Activated effector memory CD4-positive, alpha-beta T cell treated with Interleukin-2 at 50 U/mL for 16 hours (primary cell): ENCODE measurements at regions not wholly inside any gene's neighbourhood (a gene's known extent, or its start where the extent isn't known, plus 50 kb on each side); places are given as distances from the start of the nearest gene placed in this dataset.
"Not testable (repeated sequence)": the region's sequence is repeated elsewhere in the genome, so short reads cannot be mapped to it uniquely, and the experiment has no call there.

Experiments
- DNase-seq: peaks from one replicate; pipeline ENCODE4 v3.0.0-alpha.2; 2020

GRCh38 chr14:84435820-84436324 lies 1094.1 kb upstream of the FLRT2 start:
- no peak for DNase-seq

DNA sequence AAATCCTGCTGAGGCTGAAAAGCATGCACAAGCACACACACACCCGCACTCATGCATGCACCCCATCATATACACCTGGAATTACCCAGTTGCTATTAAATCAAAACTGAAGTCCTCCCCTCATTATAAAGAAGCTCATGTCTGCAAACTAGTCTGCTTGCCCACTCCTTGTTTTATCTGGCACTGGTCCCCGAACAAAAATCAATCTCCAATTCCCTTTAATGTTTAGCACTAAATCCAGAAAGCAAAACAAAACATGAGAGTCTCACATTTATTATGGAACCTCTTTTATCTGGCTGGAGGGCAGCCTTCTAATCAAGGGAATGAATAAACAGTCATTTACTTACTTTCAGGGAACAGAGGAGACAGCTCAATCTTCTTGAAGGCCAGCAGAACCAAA lies 1093.4 kb upstream of the FLRT2 start:
- no peak for DNase-seq

DNA sequence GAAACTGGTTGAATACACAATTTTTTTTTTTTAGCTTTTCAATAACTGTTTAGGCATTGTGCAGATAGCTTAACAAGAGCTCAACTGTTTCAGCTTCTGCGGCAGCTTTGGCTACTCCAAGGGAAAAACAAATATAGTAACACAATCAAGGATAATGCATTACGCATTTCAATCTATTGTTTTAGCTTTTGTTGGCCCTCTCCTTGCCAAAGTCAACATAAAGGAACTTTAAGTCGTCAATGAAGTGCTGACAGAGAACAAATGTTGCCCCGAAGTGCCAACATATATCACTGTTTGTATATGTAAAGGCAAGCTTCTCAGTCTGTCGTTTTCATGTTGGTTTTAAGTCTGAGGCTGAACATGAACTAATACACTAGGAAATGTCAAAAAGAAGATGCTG lies 1087.4 kb upstream of the FLRT2 start:
- no peak for DNase-seq

DNA sequence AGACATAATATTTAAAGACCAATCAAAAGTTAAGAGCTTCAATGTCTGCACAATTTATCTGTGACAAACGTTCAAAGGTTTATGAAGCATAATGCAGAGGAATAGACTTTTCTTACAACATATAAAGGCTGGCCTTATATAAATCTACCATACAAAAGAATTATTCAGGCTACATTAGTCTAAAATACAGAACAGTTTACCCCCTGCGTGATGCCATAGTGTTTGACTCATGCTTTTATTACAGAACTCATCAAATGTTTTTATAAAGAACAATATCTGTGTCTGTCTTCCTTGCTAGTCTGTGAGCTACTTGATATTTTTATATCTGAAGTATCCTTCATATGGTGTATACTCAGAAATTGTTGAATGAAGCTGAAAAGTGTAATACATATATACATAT lies 1084.5 kb upstream of the FLRT2 start:
- DNase-seq, result no peak

- no peak for DNase-seq
Measured at GRCh38 chr14:84446250-84446649, 1083.7 kb upstream of the FLRT2 start.

GRCh38 chr14:84453307-84453950 lies 1076.5 kb upstream of the FLRT2 start:
- DNase-seq, result no peak

- DNase-seq, result no peak
Measured at GRCh38 chr14:84454114-84454513, 1075.8 kb upstream of the FLRT2 start.

GRCh38 chr14:84456946-84457345 lies 1073.0 kb upstream of the FLRT2 start:
- no peak for DNase-seq

DNA sequence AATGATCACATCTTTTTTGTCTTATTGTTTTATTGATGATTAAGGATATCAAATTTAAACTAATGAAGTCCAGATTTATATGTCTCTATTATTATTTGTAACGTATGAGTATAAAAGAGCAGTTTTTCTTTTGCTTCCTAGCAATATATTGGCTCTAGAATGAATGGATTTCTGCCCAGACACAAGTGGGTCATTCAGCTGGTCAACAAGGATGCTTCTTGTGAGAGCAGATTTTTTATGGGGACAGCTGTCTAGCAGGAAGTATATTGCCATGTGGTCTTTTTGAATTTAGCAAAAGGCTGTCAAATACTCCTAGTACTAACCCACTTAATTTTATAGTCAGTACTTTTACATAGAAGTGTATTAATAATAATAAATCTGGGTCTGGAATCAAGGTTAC lies 1071.1 kb upstream of the FLRT2 start:
- DNase-seq, result no peak

DNA sequence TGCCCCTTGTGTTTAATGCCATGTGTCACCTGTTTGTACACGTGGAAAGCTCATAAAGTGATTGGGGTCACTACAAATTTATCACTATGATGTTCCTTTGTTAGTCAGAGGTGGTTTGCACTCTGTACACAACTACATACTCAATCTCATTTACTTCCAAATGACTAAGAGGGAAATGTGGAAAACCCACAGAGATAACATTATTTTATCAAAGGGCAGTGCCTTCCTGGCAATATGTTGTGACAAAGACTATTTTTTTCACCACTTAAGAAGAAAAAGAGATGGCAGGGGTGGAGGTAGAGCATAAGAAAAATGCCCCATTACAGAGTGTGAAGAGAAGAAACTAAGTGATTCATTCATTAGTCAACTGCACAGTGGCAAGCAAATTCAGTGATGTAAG lies 1064.1 kb upstream of the FLRT2 start:
- no peak for DNase-seq

- no peak for DNase-seq
Measured at GRCh38 chr14:84468153-84468552, 1061.8 kb upstream of the FLRT2 start.

DNA sequence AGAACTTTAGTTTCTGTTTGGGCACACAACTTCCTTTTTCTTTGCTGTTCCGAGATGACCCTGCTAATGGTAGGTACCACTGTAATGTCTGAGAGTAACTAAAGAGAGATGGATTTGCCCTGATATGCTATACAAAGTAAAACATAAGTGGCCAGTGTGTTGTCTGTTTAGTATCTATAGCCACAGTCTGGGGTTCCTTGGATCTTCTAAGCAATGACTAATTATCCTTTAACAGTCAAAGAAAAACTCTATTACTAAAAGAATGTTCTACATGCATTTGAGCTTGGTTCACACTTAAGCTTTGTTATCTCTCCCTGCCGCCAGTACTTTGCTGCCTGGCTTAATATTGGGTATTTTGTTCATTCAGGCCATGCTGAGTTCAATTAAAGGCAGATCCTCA lies 1051.9 kb upstream of the FLRT2 start:
- no peak for DNase-seq

DNA sequence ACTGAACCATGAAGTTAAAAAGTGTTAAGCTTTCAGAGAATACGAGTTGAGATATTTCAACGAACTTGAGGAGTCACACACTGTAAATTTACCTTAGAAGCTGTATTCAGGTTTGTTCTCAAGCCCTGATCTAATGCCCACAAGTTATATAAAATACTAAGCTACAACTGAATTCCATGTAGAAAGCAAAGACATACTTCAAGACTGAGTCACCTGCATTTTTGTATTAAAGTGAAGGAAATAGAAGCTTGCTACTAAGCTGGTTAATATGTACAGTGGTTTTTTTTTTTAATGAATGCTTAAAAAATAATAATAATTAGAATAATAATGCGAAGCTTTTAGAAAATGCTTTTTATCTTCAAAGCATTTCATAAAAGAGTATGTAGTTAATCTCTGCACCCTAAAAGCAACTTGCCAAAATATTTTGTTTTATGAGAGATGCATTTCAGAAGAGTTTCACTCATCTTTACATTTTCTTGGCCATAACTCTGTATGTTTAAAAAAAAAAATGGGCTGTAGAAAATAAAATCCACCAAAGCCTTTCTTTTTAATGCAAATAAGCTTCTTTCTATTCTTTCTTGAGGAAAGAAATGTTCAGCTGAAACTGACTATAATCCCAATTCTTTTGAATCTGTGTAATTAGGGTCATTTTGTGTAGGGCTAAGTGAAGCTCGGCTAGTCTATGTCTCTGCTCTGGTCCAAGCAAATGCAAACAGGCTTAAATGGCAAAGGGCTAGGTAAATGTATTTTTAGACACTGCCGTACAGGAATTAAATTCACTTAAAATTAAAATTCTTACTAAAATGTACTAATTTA lies 1047.5 kb upstream of the FLRT2 start:
- DNase-seq, result no peak

GRCh38 chr14:84483072-84483420 lies 1046.9 kb upstream of the FLRT2 start:
- DNase-seq, result no peak

- DNase-seq, result not testable (repeated sequence)
Measured at GRCh38 chr14:84484243-84484642, 1045.7 kb upstream of the FLRT2 start.

DNA sequence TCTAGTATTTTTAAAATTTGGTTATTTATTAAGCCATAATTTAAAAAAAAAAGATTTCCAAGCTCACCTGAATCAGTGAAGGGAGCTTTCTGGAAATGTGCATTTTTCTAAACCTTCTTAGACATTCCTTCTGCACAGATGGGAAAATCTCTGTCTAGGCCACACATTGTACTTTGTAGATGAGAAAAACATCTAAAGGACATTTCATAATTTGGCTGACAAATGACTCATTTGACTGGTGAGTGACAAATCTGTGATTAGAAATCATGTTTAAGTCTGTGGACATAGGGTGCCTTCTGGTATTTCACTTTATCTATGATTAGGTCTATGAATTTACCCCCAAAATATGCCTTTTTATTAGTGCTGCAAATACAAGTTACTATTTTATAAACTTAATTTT lies 1044.9 kb upstream of the FLRT2 start:
- no peak for DNase-seq

- DNase-seq, result no peak
Measured at GRCh38 chr14:84490081-84490480, 1039.9 kb upstream of the FLRT2 start.

- DNase-seq, result no peak
Measured at GRCh38 chr14:84492685-84493084, 1037.3 kb upstream of the FLRT2 start.

GRCh38 chr14:84493779-84494178 lies 1036.2 kb upstream of the FLRT2 start:
- DNase-seq, result no peak

DNA sequence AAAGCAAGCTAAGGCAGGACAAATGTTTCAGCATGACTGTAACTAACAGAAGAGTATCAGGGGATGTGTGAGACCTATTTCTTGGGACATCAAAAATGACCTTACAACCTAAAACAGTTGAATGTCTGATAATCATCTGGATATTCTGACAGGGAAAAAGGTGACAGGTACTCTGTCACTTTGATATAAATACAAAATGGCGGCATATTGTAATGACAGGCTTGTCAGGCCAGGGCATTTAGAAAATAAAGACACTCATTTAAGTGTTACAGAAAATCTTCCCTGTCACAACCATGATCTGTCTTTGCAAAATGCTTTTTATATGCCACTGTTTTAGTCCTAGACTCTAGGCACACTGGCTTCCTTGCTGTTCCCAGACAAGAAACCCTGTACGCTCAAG lies 1033.3 kb upstream of the FLRT2 start:
- DNase-seq, result no peak

DNA sequence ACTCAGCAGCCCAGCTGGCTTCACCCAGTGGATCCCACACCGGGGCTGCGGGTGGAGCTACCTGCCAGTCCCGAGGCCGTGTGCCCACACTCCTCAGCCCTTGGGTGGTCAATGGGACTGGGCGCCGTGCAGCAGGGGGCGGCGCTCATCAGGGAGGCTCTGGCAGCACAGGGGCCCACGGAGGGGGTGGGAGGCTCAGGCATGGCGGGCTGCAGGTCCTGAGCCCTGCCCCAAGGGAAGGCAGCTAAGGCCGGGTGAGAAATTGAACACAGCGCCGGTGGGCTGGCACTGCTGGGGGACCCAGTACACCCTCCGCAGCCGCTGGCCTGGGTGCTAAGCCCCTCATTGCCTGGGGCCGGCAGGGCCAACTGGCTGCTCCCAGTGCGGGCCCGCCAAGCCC lies 1017.1 kb upstream of the FLRT2 start:
- DNase-seq, result not testable (repeated sequence)

DNA sequence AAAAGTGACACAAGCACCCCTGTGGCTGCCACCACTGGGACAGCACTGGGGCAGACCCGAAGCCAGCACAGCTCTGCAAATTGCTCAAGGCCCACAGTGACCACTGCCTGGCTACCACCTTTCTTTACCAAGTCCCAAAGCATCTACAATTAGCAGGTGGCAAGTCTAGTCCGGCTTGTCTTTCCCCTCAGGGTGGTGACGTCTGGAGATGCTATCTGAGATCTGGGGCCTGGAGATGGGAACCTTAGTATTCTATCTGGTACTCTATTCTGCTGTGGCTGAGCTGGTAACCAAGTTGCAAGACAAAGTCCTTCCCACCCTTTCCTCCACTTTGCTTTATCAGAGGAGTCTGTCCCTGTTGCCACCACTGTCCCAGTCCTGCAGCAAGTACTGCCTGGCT lies 1010.1 kb upstream of the FLRT2 start:
- no peak for DNase-seq

DNA sequence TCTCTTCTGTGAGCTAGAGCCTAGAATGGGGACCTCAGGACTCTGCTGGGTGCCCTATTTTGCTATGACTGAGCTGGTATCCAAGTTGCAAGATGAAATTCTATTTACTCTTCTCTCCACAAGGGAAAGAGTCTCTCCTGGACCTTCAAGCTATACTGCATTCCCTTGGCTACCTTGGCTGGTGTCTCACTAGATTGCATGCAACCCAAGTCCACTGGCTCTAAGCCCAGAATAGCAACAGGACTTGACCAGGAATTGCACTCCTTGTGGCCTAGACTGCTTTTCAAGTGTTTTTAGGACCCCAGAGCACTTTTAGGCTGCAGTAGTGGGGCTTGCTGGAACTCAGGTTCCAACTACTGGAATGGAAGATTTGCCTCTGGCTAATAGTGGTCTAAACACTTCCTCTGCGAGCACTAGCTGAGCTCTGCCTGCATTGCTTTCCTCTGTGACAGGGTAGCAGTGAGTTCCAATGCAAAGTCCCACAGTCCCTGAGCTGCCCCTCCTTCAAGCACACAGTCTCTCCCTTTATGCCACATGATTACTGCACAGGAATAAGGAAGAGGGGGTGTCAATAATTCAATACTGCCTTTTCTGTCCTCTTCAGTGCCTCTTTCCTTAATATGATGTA lies 1009.1 kb upstream of the FLRT2 start:
- no peak for DNase-seq

- no peak for DNase-seq
Measured at GRCh38 chr14:84523746-84524145, 1006.2 kb upstream of the FLRT2 start.
